ENCODE measurements at regions not wholly inside any gene's neighbourhood (a gene's known extent, or its start where the extent isn't known, plus 50 kb on each side); places are given as distances from the start of the nearest gene placed in this dataset.

DNA sequence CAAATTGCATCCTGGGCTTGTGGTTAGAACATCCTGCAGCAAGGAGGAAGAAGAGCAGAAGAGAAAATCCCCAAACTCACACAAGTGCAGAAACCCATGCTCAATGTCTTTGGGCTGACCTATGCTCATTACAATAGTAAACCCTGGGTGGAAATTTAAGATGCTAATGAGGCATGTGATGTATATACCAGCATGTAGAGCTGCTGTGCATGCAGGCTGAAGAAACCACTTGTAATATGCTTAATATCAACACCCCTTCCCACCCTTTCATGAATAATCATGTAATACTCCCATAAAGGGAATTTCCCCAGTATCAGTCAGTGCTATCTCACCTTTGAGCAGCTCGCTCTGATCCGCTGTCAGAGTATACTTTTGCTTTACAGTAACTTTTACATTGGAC lies 90.0 kb upstream of the GRIK2 start:
- DNase-seq, result no peak

DNA sequence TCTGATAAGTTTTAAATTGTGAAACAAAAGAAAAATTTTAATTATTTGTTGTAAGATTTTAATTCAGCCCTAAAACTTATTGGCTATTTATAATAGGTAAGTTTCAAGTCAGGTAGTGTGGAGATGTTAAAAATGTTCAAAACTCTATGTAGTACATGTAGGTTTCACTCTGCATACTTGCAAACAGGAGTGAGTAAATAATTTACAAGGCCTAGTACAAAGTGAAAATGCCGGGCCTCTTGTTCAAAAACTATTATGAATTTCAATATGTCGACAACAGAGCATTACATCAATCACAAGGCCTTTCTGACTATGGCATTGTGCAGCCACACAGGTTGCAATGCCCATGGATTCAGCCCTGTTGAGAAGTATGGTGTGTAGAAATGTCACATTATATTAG lies 80.9 kb upstream of the GRIK2 start:
- DNase-seq, result no peak

DNA sequence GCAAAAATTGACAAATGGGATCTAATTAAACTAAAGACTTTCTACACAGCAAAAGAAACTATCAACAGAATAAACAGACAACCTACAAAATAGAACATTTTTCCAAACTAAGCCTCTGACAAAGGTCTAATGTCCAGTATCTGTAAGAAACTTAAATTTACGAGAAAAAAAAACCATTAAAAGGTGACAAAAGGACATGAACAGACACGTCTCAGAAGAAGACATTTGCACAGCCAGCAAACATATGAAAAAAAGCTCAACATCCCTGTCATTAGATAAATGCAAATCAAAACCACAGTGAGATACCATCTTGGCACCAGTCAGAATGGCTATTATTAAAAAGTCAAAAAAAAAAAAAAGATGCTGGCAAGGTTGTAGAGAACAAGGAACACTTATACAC lies 70.6 kb upstream of the GRIK2 start:
- no peak for DNase-seq

DNA sequence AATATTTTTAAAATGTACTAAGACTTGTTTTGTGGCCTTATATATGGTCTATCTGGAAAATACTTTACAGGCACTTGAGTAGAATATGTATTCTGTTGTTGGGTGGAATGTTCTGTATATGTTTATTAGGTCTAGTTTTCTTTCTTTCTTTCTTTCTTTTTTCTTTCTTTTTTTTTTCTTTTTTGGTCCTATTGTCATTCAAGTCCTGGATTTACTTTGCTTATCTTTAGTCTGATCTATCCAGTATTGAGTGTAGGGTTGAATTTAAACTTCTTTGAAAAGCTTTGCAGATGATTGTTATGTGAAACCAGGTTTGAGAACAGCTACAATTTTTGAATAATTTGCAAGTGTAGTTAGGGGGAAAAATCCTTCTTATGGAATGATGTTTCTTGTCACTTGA lies 67.1 kb upstream of the GRIK2 start:
- no peak for DNase-seq

DNA sequence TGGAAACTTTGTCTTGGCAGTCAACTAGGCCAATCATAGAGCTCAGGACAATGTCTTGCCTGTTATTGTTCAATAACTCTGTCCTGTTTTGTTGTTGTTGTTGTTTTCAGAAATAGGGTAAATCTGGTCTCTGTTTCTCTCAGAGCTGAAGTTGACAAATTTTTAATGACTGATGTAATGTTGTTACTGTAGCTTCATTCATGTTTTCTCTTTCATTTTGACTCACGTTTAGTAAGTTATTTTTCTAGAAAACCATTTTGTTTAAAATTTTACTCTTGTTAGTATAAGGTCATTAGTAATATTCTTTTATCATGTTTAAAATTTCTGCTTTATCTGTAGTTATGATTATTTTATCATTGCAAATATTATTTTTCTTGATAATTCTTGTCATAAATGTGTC lies 51.6 kb upstream of the GRIK2 start:
- no peak for DNase-seq
